OCI-LY3 (cell line): ENCODE measurements at regions not wholly inside any gene's neighbourhood (a gene's known extent, or its start where the extent isn't known, plus 50 kb on each side); places are given as distances from the start of the nearest gene placed in this dataset.

Experiments
- EZH2phosphoT487 ChIP-seq: fragments of 200-600 bp; shearing (Covaris generic); IDR thresholded peaks from 2 replicates; pipeline ENCODE4 v1.6.1; 2018; ENCODE audit warnings: antibody characterized with exemption, mixed run types, low read depth
- TF ChIP-seq, protein P1 (sequence below): fragments of 200-600, 300-600 bp; sonication (generic); IDR thresholded peaks from 2 replicates; pipeline ENCODE4 v1.5.1; 2014; ENCODE audit warnings: antibody characterized with exemption, low read length, low read depth

DNA sequence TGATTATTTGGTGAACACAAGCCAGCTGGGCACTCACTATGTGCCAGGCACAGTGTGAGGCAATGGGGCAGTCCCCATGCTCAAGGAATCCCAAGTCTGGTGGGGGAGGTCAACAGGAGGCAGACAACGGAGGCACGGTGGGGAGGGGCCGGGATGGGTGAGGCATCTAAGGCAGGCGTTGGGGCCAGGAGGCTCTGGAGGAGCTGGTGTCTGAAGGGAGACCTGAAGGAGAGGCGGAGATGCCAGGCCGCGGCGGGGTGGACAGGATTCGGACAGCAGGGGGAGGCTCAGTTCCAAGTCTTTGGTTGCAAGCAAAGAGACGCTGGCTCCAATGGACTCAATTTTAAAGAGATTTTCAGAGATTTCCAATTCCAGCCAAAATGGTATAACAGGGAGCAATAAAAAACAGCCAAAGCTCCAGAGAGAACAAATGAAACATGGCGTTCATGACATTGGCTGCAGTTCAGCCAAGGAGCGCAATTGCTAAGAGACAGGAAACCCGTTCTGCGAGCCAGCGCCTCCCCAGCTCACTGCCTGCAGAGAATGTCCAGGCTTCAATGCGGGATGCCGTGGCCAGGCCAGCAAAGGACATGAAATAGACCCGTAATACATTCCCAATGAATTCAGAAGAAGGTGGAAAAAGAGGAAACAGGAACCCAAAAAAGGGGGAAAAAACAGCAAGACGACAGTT is 105.2 kb upstream of the LRPAP1 start:
- TF ChIP-seq, protein P1, sequence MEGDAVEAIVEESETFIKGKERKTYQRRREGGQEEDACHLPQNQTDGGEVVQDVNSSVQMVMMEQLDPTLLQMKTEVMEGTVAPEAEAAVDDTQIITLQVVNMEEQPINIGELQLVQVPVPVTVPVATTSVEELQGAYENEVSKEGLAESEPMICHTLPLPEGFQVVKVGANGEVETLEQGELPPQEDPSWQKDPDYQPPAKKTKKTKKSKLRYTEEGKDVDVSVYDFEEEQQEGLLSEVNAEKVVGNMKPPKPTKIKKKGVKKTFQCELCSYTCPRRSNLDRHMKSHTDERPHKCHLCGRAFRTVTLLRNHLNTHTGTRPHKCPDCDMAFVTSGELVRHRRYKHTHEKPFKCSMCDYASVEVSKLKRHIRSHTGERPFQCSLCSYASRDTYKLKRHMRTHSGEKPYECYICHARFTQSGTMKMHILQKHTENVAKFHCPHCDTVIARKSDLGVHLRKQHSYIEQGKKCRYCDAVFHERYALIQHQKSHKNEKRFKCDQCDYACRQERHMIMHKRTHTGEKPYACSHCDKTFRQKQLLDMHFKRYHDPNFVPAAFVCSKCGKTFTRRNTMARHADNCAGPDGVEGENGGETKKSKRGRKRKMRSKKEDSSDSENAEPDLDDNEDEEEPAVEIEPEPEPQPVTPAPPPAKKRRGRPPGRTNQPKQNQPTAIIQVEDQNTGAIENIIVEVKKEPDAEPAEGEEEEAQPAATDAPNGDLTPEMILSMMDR, result no peak
- no peak for TF ChIP-seq EZH2phosphoT487
